Stromal cell of bone marrow (primary cell): ENCODE measurements at regions not wholly inside any gene's neighbourhood (a gene's known extent, or its start where the extent isn't known, plus 50 kb on each side); places are given as distances from the start of the nearest gene placed in this dataset.
"Not testable (repeated sequence)": the region's sequence is repeated elsewhere in the genome, so short reads cannot be mapped to it uniquely, and the experiment has no call there.

Experiments
- DNase-seq: peaks from one replicate; pipeline ENCODE4 v3.0.0-alpha.2; 2012; ENCODE audit warnings: low read depth

- DNase-seq = not testable (repeated sequence)
These were observed 599.3 kb upstream of the B3GAT1 start for GRCh38 chr11:135011313-135011712.

- no peak for DNase-seq
These were observed 597.1 kb upstream of the B3GAT1 start for GRCh38 chr11:135009125-135009524.

GRCh38 chr11:135008412-135008811 is 596.4 kb upstream of the B3GAT1 start:
- no peak for DNase-seq

- DNase-seq = no peak
These were observed 596.0 kb upstream of the B3GAT1 start for GRCh38 chr11:135008001-135008405.

- DNase-seq = no peak
These were observed 594.8 kb upstream of the B3GAT1 start for GRCh38 chr11:135006800-135007199.

GRCh38 chr11:135004495-135004894 is 592.5 kb upstream of the B3GAT1 start:
- DNase-seq = no peak

GRCh38 chr11:135002236-135002635 is 590.2 kb upstream of the B3GAT1 start:
- DNase-seq = no peak

- no peak for DNase-seq
These were observed 589.5 kb upstream of the B3GAT1 start for GRCh38 chr11:135001581-135001980.

- not testable (repeated sequence) for DNase-seq
These were observed 589.0 kb upstream of the B3GAT1 start for GRCh38 chr11:135001065-135001464.

- DNase-seq = no peak
These were observed 587.5 kb upstream of the B3GAT1 start for GRCh38 chr11:134999590-134999989.

GRCh38 chr11:134997652-134998320 is 585.7 kb upstream of the B3GAT1 start:
- DNase-seq = no peak

GRCh38 chr11:134995741-134996140 is 583.7 kb upstream of the B3GAT1 start:
- DNase-seq = no peak

- DNase-seq = no peak
These were observed 582.4 kb upstream of the B3GAT1 start for GRCh38 chr11:134994431-134994830.

GRCh38 chr11:134993691-134994243 is 581.7 kb upstream of the B3GAT1 start:
- DNase-seq = no peak

- DNase-seq = no peak
These were observed 580.9 kb upstream of the B3GAT1 start for GRCh38 chr11:134992981-134993380.

- DNase-seq = no peak
These were observed 576.5 kb upstream of the B3GAT1 start for GRCh38 chr11:134988495-134988894.

- DNase-seq = no peak
These were observed 575.8 kb upstream of the B3GAT1 start for GRCh38 chr11:134987822-134988221.

- no peak for DNase-seq
These were observed 575.3 kb upstream of the B3GAT1 start for GRCh38 chr11:134987223-134987768.

GRCh38 chr11:134984421-134984820 is 572.4 kb upstream of the B3GAT1 start:
- no peak for DNase-seq

GRCh38 chr11:134982432-134982831 is 570.4 kb upstream of the B3GAT1 start:
- DNase-seq = not testable (repeated sequence)

GRCh38 chr11:134981835-134982234 is 569.8 kb upstream of the B3GAT1 start:
- DNase-seq = no peak

GRCh38 chr11:134980819-134981710 is 569.0 kb upstream of the B3GAT1 start:
- DNase-seq = no peak

GRCh38 chr11:134979089-134979457 is 567.0 kb upstream of the B3GAT1 start:
- not testable (repeated sequence) for DNase-seq
